WTC11 (cell line): ENCODE measurements at regions not wholly inside any gene's neighbourhood (a gene's known extent, or its start where the extent isn't known, plus 50 kb on each side); places are given as distances from the start of the nearest gene placed in this dataset.
A peak's percentile ranks its signal among the peaks of the same experiment; 100 is the strongest.

Experiments
- ATAC-seq: fragments of 200-7000 bp; cut with Tn5 transposase; 2 replicates; pipeline ENCODE4 v1.10.0; 2021; ENCODE audit warnings: mild to moderate bottlenecking, moderate library complexity
- CTCF ChIA-PET: fragments of 300-600 bp; sonication (Branson Sonifier 250); formaldehyde crosslinking; loops from one replicate; lab custom pipeline; 2021; ENCODE audit warnings: antibody characterized with exemption; lab: Charles Lee
- POLR2A ChIA-PET: fragments of 350-600 bp; sonication (Branson Sonifier 250); formaldehyde crosslinking; loops from one replicate; lab custom pipeline; 2021; ENCODE audit warnings: antibody characterized with exemption; lab: Charles Lee
- DNase-seq: peaks from one replicate; pipeline ENCODE4 v3.0.0; 2021; ENCODE audit warnings: low spot score
- H3K27ac Mint-ChIP-seq: 2 replicates; pipeline ENCODE4 v1.8.0; 2021; ENCODE audit warnings: mixed read lengths
- H3K27me3 Mint-ChIP-seq: 2 replicates; pipeline ENCODE4 v1.8.0; 2021; ENCODE audit warnings: low read depth, mild to moderate bottlenecking, moderate library complexity, mixed read lengths
- H3K36me3 Mint-ChIP-seq: 2 replicates; pipeline ENCODE4 v1.8.0; 2021; ENCODE audit warnings: mixed read lengths
- H3K4me1 Mint-ChIP-seq: 2 replicates; pipeline ENCODE4 v1.8.0; 2022; ENCODE audit warnings: mixed read lengths
- H3K4me3 Mint-ChIP-seq: 2 replicates; pipeline ENCODE4 v1.8.0; 2021; ENCODE audit warnings: mild to moderate bottlenecking, moderate library complexity, mixed read lengths
- H3K9me3 Mint-ChIP-seq: 2 replicates; pipeline ENCODE4 v1.8.0; 2021; ENCODE audit warnings: mixed read lengths
- CDX4 ChIP-seq: fragments of 250-450 bp; sonication (Bioruptor Pico); IDR thresholded peaks from 2 replicates; pipeline ENCODE4 v1.9.0; 2021; ENCODE audit warnings: moderate library complexity, mild to moderate bottlenecking, inconsistent platforms, borderline replicate concordance
- E2F1 ChIP-seq: sonication (generic); formaldehyde crosslinking; IDR thresholded peaks from 2 replicates; pipeline ENCODE4 v1.8.0; 2022; ENCODE audit warnings: mild to moderate bottlenecking, missing genetic modification reagents
- ESRRA ChIP-seq: sonication (generic); formaldehyde crosslinking; IDR thresholded peaks from 2 replicates; pipeline ENCODE4 v1.8.1; 2022; ENCODE audit warnings: mild to moderate bottlenecking, missing genetic modification reagents, borderline replicate concordance
- ETV6 ChIP-seq: sonication (generic); formaldehyde crosslinking; IDR thresholded peaks from 2 replicates; pipeline ENCODE4 v1.8.1; 2022; ENCODE audit warnings: mild to moderate bottlenecking, missing genetic modification reagents
- IRF1 ChIP-seq: sonication (generic); formaldehyde crosslinking; IDR thresholded peaks from 2 replicates; pipeline ENCODE4 v1.8.0; 2023; ENCODE audit warnings: missing genetic modification reagents
- MLX ChIP-seq: sonication (generic); formaldehyde crosslinking; IDR thresholded peaks from 2 replicates; pipeline ENCODE4 v1.8.1; 2023; ENCODE audit warnings: mild to moderate bottlenecking, missing genetic modification reagents, moderate library complexity
- MYBL2 ChIP-seq: sonication (generic); formaldehyde crosslinking; IDR thresholded peaks from 2 replicates; pipeline ENCODE4 v1.8.1; 2023; ENCODE audit warnings: mild to moderate bottlenecking, moderate library complexity, missing genetic modification reagents
- OVOL2 ChIP-seq: fragments of 250-450 bp; sonication (Bioruptor Pico); IDR thresholded peaks from 2 replicates; pipeline ENCODE4 v1.9.0; 2021; ENCODE audit warnings: mild to moderate bottlenecking, borderline replicate concordance
- RELA ChIP-seq: sonication (generic); formaldehyde crosslinking; IDR thresholded peaks from 2 replicates; pipeline ENCODE4 v1.8.1; 2022; ENCODE audit warnings: missing genetic modification reagents, mild to moderate bottlenecking, borderline replicate concordance
- SP1 ChIP-seq: sonication (generic); formaldehyde crosslinking; conservative IDR thresholded peaks from 2 replicates; pipeline ENCODE4 v1.8.1; 2022; ENCODE audit warnings: missing genetic modification reagents
- STAT6 ChIP-seq: sonication (generic); formaldehyde crosslinking; conservative IDR thresholded peaks from 2 replicates; pipeline ENCODE4 v1.8.1; 2023; ENCODE audit warnings: mild to moderate bottlenecking, low read depth, missing genetic modification reagents, moderate library complexity
- ZNF232 ChIP-seq: sonication (generic); formaldehyde crosslinking; IDR thresholded peaks from 2 replicates; pipeline ENCODE4 v1.8.0; 2022; ENCODE audit warnings: mild to moderate bottlenecking, missing genetic modification reagents
- ZNF263 ChIP-seq: sonication (generic); formaldehyde crosslinking; IDR thresholded peaks from 2 replicates; pipeline ENCODE4 v1.8.1; 2022; ENCODE audit warnings: low read depth, mild to moderate bottlenecking, moderate library complexity, missing genetic modification reagents
- ZNF416 ChIP-seq: fragments of 250-450 bp; sonication (Bioruptor Pico); IDR thresholded peaks from 2 replicates; pipeline ENCODE4 v1.9.0; 2021; ENCODE audit warnings: mild to moderate bottlenecking, inconsistent platforms
- ZNF512 ChIP-seq: sonication (generic); formaldehyde crosslinking; IDR thresholded peaks from 2 replicates; pipeline ENCODE4 v1.8.1; 2022; ENCODE audit warnings: missing genetic modification reagents, borderline replicate concordance

- DNase-seq (no peak), ATAC-seq (no peak)
- Mint-ChIP-seq H3K9me3 (peaks cover 4% of the 10 kb centered on the region; the same call in 1 of the 2 replicates), H3K27ac (no peak overlapping the region), H3K4me1 (peaks cover 12% of the 10 kb centered on the region), H3K36me3 (no peaks in the 10 kb centered on the region), H3K27me3 (peaks cover 2% of the 10 kb centered on the region; the same call in 1 of the 2 replicates), H3K4me3 (no peak overlapping the region)
- POLR2A ChIA-PET = no interaction called here
- CTCF ChIA-PET = no interaction called here
- TF ChIP-seq CDX4 (CRISPR knock-in tag) = no peak
Observed at GRCh38 chr10:93186653-93187052, 113.0 kb downstream of the CYP26A1 start.

- DNase-seq (no peak), ATAC-seq (peak; percentile 26; the same call in 1 of the 2 replicates)
- no peak overlapping the region for H3K4me3 Mint-ChIP-seq
- no peaks in the 10 kb centered on the region for H3K36me3 Mint-ChIP-seq
- peaks cover 2% of the 10 kb centered on the region; the same call in 1 of the 2 replicates for H3K27me3 Mint-ChIP-seq
- POLR2A ChIA-PET = no interaction called here
- H3K4me1 Mint-ChIP-seq = peaks cover 16% of the 10 kb centered on the region
- no peak overlapping the region for H3K27ac Mint-ChIP-seq
- H3K9me3 Mint-ChIP-seq = no peaks in the 10 kb centered on the region
- TF ChIP-seq E2F1 (CRISPR knock-in tag) = no peak
- TF ChIP-seq IRF1 (CRISPR knock-in tag) = no peak
- no peak for TF ChIP-seq ZNF232 (CRISPR knock-in tag)
- no peak for TF ChIP-seq ZNF263 (CRISPR knock-in tag)
- no peak for TF ChIP-seq MYBL2 (CRISPR knock-in tag)
- TF ChIP-seq ZNF416 (CRISPR knock-in tag) = no peak
- no peak for TF ChIP-seq ETV6
- CTCF ChIA-PET = no interaction called here
Observed at GRCh38 chr10:93189944-93190343, 116.3 kb downstream of the CYP26A1 start.

- TF ChIP-seq ESRRA (no peak), STAT6 (no peak), SP1 (CRISPR knock-in tag) (no peak), MLX (CRISPR knock-in tag) (no peak), ZNF512 (CRISPR knock-in tag) (no peak), ETV6 (no peak), RELA (CRISPR knock-in tag) (no peak), OVOL2 (no peak)
- ChIA-PET CTCF (no interaction called here), POLR2A (no interaction called here)
- DNase-seq (no peak), ATAC-seq (no peak)
- no peaks in the 10 kb centered on the region for H3K9me3 Mint-ChIP-seq
- peaks cover 2% of the 10 kb centered on the region; the same call in 1 of the 2 replicates for H3K27me3 Mint-ChIP-seq
- peaks cover 19% of the 10 kb centered on the region for H3K4me1 Mint-ChIP-seq
- no peak overlapping the region for H3K27ac Mint-ChIP-seq
- H3K4me3 Mint-ChIP-seq = no peak overlapping the region
- H3K36me3 Mint-ChIP-seq = no peaks in the 10 kb centered on the region
Observed at GRCh38 chr10:93190372-93190771, 116.7 kb downstream of the CYP26A1 start.
